Breast epithelium (tissue), 4 donors: ENCODE measurements at regions not wholly inside any gene's neighbourhood (a gene's known extent, or its start where the extent isn't known, plus 50 kb on each side); places are given as distances from the start of the nearest gene placed in this dataset.

Source experiments
- DNase-seq, 2 donors: peaks; one replicate each; pipeline ENCODE4 v3.0.0-alpha.2; 2019; ENCODE audit warnings: low spot score in 2 of 2
- H3K27ac ChIP-seq, 2 donors: fragments of 200-600 bp; sonication (generic) in 1 of 2; one replicate each; pipeline ENCODE4 v1.5.1; 2016 to 2019; ENCODE audit warnings: mild to moderate bottlenecking in 1 of 2
- H3K27me3 ChIP-seq, 2 donors: fragments of 200-600 bp; sonication (generic) in 1 of 2; one replicate each; pipeline versions ENCODE4 v1.5.1 to v1.6.0; 2017 to 2019; ENCODE audit warnings: control low read depth in 1 of 2, mild to moderate bottlenecking in 1 of 2
- H3K36me3 ChIP-seq: fragments of 200-600 bp; one replicate; pipeline ENCODE4 v1.5.1; 2019
- H3K4me1 ChIP-seq, 2 donors: fragments of 200-600 bp; sonication (generic); one replicate each; pipeline ENCODE4 v1.5.1; 2016 to 2019; ENCODE audit warnings: control low read depth in 1 of 2
- H3K4me3 ChIP-seq, 3 donors: fragments of 200-600 bp; sonication (generic); 1 replicate in 2 of 3; 2 replicates in 1 of 3; pipeline ENCODE4 v1.5.1; 2016 to 2019; ENCODE audit warnings: mild to moderate bottlenecking in 3 of 3, moderate library complexity in 2 of 3
- H3K9me3 ChIP-seq, 2 donors: fragments of 200-600 bp; sonication (generic) in 1 of 2; one replicate each; pipeline ENCODE4 v1.5.1; 2016 to 2019; ENCODE audit warnings: control low read depth in 1 of 2
- CTCF ChIP-seq, 3 donors: fragments of 450-650 bp; IDR thresholded peaks; one replicate each; pipeline ENCODE4 v1.5.1; 2016 to 2017; ENCODE audit warnings: antibody characterized with exemption in 3 of 3, mild to moderate bottlenecking in 3 of 3, moderate library complexity in 3 of 3
- POLR2A ChIP-seq: fragments of 450-650 bp; IDR thresholded peaks from one replicate; pipeline ENCODE4 v1.6.1; 2016; ENCODE audit warnings: antibody characterized with exemption, mild to moderate bottlenecking, moderate library complexity
- POLR2AphosphoS5 ChIP-seq, 3 donors: sonication (generic); formaldehyde crosslinking; IDR thresholded peaks; one replicate each; pipeline ENCODE4 v1.6.1; 2017; ENCODE audit warnings: antibody characterized with exemption in 3 of 3
- intact Hi-C: fragments of 100-400 bp; cut with DNase I; formaldehyde crosslinking; loops from one replicate; pipeline ENCODE4 v1.15.1; 2023; ENCODE audit warnings: low total_unique reads

- Histone ChIP-seq H3K27me3 (no peaks in the 10 kb centered on the region), H3K27ac (no peak overlapping the region), H3K36me3 (no peaks in the 10 kb centered on the region), H3K4me3 (no peak overlapping the region), H3K9me3 (no peaks in the 10 kb centered on the region), H3K4me1 (no peaks in the 10 kb centered on the region)
- intact Hi-C loops: no loop called here
- no peak for TF ChIP-seq POLR2AphosphoS5 (IDR thresholded peaks at IDR 0.05)
- no peak for TF ChIP-seq CTCF (IDR thresholded peaks at IDR 0.05)
- TF ChIP-seq POLR2A: no peak
- no peak for DNase-seq
These were observed 478.4 kb upstream of the NRXN1 start for GRCh38 chr2:51510303-51510702.

GRCh38 chr2:51505533-51505932 is 473.6 kb upstream of the NRXN1 start:
- DNase-seq: no peak
- H3K36me3 ChIP-seq: no peaks in the 10 kb centered on the region
- no peak overlapping the region for H3K27ac ChIP-seq
- H3K9me3 ChIP-seq: peaks cover 5 to 6% of the 10 kb centered on the region in 2 donors
- intact Hi-C loops: no loop called here
- H3K27me3 ChIP-seq: no peaks in the 10 kb centered on the region
- TF ChIP-seq POLR2A (no peak), POLR2AphosphoS5 (IDR thresholded peaks at IDR 0.05) (no peak), CTCF (IDR thresholded peaks at IDR 0.05) (no peak)
- H3K4me1 ChIP-seq: no peaks in the 10 kb centered on the region
- H3K4me3 ChIP-seq: no peak overlapping the region

- Histone ChIP-seq H3K27ac (no peak overlapping the region), H3K4me1 (no peaks in the 10 kb centered on the region), H3K36me3 (no peaks in the 10 kb centered on the region), H3K9me3 (no peaks in the 10 kb centered on the region), H3K27me3 (no peaks in the 10 kb centered on the region), H3K4me3 (no peak overlapping the region)
- intact Hi-C loops: no loop called here
- no peak for DNase-seq
- TF ChIP-seq POLR2A (no peak), POLR2AphosphoS5 (IDR thresholded peaks at IDR 0.05) (no peak), CTCF (IDR thresholded peaks at IDR 0.05) (no peak)
These were observed 458.8 kb upstream of the NRXN1 start for GRCh38 chr2:51490576-51491234.

- intact Hi-C loops: no loop called here
- no peak for DNase-seq
- H3K27me3 ChIP-seq: no peaks in the 10 kb centered on the region
- no peak overlapping the region for H3K4me3 ChIP-seq
- no peaks in the 10 kb centered on the region for H3K36me3 ChIP-seq
- no peaks in the 10 kb centered on the region for H3K9me3 ChIP-seq
- no peak overlapping the region for H3K27ac ChIP-seq
- TF ChIP-seq POLR2A (no peak), POLR2AphosphoS5 (IDR thresholded peaks at IDR 0.05) (no peak), CTCF (IDR thresholded peaks at IDR 0.05) (no peak)
- H3K4me1 ChIP-seq: no peaks in the 10 kb centered on the region
These were observed 452.7 kb upstream of the NRXN1 start for GRCh38 chr2:51484605-51485004.

- no peaks in the 10 kb centered on the region for H3K36me3 ChIP-seq
- H3K4me3 ChIP-seq: no peak overlapping the region
- H3K27me3 ChIP-seq: no peaks in the 10 kb centered on the region
- no peak for TF ChIP-seq POLR2AphosphoS5 (IDR thresholded peaks at IDR 0.05)
- no peak for TF ChIP-seq POLR2A
- no peak for TF ChIP-seq CTCF (IDR thresholded peaks at IDR 0.05)
- no peak overlapping the region for H3K27ac ChIP-seq
- no peaks in the 10 kb centered on the region for H3K9me3 ChIP-seq
- intact Hi-C loops: no loop called here
- no peaks in the 10 kb centered on the region for H3K4me1 ChIP-seq
- no peak for DNase-seq
These were observed 451.8 kb upstream of the NRXN1 start for GRCh38 chr2:51483720-51484119.
